H1 (cell line): ENCODE measurements at regions not wholly inside any gene's neighbourhood (a gene's known extent, or its start where the extent isn't known, plus 50 kb on each side); places are given as distances from the start of the nearest gene placed in this dataset.
"Not testable (repeated sequence)": the region's sequence is repeated elsewhere in the genome, so short reads cannot be mapped to it uniquely, and the experiment has no call there.

Source experiments
- CTCF ChIA-PET: fragments of 300-600 bp; sonication (Branson Sonifier 250); formaldehyde crosslinking; loops from one replicate; lab custom pipeline; 2021; ENCODE audit not compliant: partially characterized antibody; lab: Charles Lee
- POLR2A ChIA-PET: fragments of 300-600 bp; sonication (Branson Sonifier 250); formaldehyde crosslinking; loops from one replicate; lab custom pipeline; 2021; ENCODE audit warnings: inconsistent platforms; ENCODE audit not compliant: partially characterized antibody; lab: Charles Lee
- DNase-seq, 2 experiments: peaks; one replicate each; pipeline versions ENCODE4 v3.0.0 to v3.0.0-alpha.2; 2010 to 2022; ENCODE audit warnings: low spot score in 2 of 2, low read depth in 1 of 2, mixed read lengths in 1 of 2
- FAIRE-seq: peaks from 2 replicates; lab custom pipeline; 2011; peaks lifted over from hg19 to GRCh38; lab: Jason Lieb, UNC
- H2AFZ ChIP-seq: 2 replicates; pipeline ENCODE4 v1.8.1; 2012; ENCODE audit warnings: low read length, inconsistent platforms
- H2AK5ac ChIP-seq: 2 replicates; pipeline ENCODE4 v1.6.1; 2013; ENCODE audit warnings: low read depth, low read length
- H2BK120ac ChIP-seq: replicated peaks from 2 replicates; pipeline ENCODE3; 2013; ENCODE audit warnings: low read depth, low read length, inconsistent platforms
- H2BK12ac ChIP-seq: 2 replicates; pipeline ENCODE4 v1.6.1; 2013; ENCODE audit warnings: low read depth, low read length
- H2BK15ac ChIP-seq: 2 replicates; pipeline ENCODE4 v1.6.1; 2013; ENCODE audit warnings: low read length
- H2BK20ac ChIP-seq: 2 replicates; pipeline ENCODE4 v1.6.1; 2013; ENCODE audit warnings: low read length
- H2BK5ac ChIP-seq: 2 replicates; pipeline ENCODE4 v1.6.1; 2013; ENCODE audit warnings: low read depth, low read length
- H3K14ac ChIP-seq: 2 replicates; pipeline ENCODE4 v1.6.1; 2013; ENCODE audit warnings: inconsistent platforms; ENCODE audit not compliant: insufficient read length
- H3K18ac ChIP-seq: 2 replicates; pipeline ENCODE4 v1.6.1; 2013; ENCODE audit warnings: low read length; ENCODE audit errors: extremely low read depth
- H3K23ac ChIP-seq: 2 replicates; pipeline ENCODE4 v1.6.1; 2013; ENCODE audit warnings: inconsistent platforms; ENCODE audit not compliant: insufficient read length
- H3K23me2 ChIP-seq: 2 replicates; pipeline ENCODE4 v1.6.1; 2013; ENCODE audit warnings: low read depth, low read length
- H3K27ac ChIP-seq: 2 replicates; pipeline ENCODE4 v1.6.1; 2011; ENCODE audit warnings: low read depth, low read length, inconsistent platforms
- H3K27me3 ChIP-seq, 4 experiments: replicated peaks in 1 of 4; 1 replicate in 1 of 4; 2 replicates in 3 of 4; pipeline versions ENCODE4 v1.6.1 to v1.8.1; 2011 to 2013; ENCODE audit warnings: low read length in 3 of 4, mild to moderate bottlenecking in 3 of 4, inconsistent platforms in 2 of 4, mixed read lengths in 2 of 4, moderate library complexity in 1 of 4; ENCODE audit not compliant: control insufficient read depth in 3 of 4, insufficient read depth in 3 of 4; ENCODE audit errors: extremely low read depth in 1 of 4
- H3K36me3 ChIP-seq, 4 experiments: 2 replicates each; pipeline versions ENCODE4 v1.6.1 to v1.8.1; 2011 to 2013; ENCODE audit warnings: mild to moderate bottlenecking in 4 of 4, low read length in 3 of 4, moderate library complexity in 2 of 4, control low read depth in 1 of 4, inconsistent platforms in 1 of 4; ENCODE audit not compliant: insufficient read depth in 4 of 4, control insufficient read depth in 2 of 4
- H3K4ac ChIP-seq: replicated peaks from 2 replicates; pipeline ENCODE3; 2013; ENCODE audit warnings: low read length, low read depth, mixed read lengths, inconsistent platforms; ENCODE audit not compliant: insufficient read length
- H3K4me1 ChIP-seq, 4 experiments: replicated peaks in 1 of 4; 1 replicate in 1 of 4; 2 replicates in 3 of 4; pipeline versions ENCODE4 v1.6.1 to v1.8.1; 2011 to 2013; ENCODE audit warnings: low read length in 3 of 4, inconsistent platforms in 2 of 4, mixed read lengths in 1 of 4; ENCODE audit not compliant: insufficient read depth in 4 of 4, control insufficient read depth in 3 of 4
- H3K4me2 ChIP-seq, 2 experiments: 2 replicates each; pipeline versions ENCODE4 v1.6.1 to v1.8.1; 2011 to 2013; ENCODE audit warnings: low read depth in 2 of 2, low read length in 2 of 2, control low read depth in 1 of 2, inconsistent platforms in 1 of 2, mild to moderate bottlenecking in 1 of 2; ENCODE audit not compliant: insufficient read depth in 1 of 2
- H3K4me3 ChIP-seq, 4 experiments: fragments of 200-600, 300-600 bp in 1 of 4; sonication (generic), shearing (Covaris generic), sonication (Bioruptor Twin) in 1 of 4; 2 replicates each; pipeline versions ENCODE4 v1.5.1 to v1.8.1; 2011 to 2016; ENCODE audit warnings: low read length in 4 of 4, low read depth in 3 of 4, control low read depth in 2 of 4, inconsistent platforms in 2 of 4, mild to moderate bottlenecking in 2 of 4, mixed read lengths in 1 of 4, moderate library complexity in 1 of 4; ENCODE audit not compliant: insufficient read depth in 2 of 4; ENCODE audit errors: extremely low read depth in 1 of 4
- H3K56ac ChIP-seq: replicated peaks from 2 replicates; pipeline ENCODE3; 2013; ENCODE audit warnings: low read depth, mild to moderate bottlenecking, mixed read lengths, low read length, inconsistent platforms; ENCODE audit not compliant: insufficient read length
- H3K79me1 ChIP-seq: 2 replicates; pipeline ENCODE4 v1.6.1; 2013; ENCODE audit warnings: low read depth, low read length, control low read depth
- H3K79me2 ChIP-seq, 2 experiments: 2 replicates each; pipeline versions ENCODE4 v1.6.1 to v1.8.1; 2012 to 2013; ENCODE audit warnings: low read length in 2 of 2, mild to moderate bottlenecking in 2 of 2, inconsistent platforms in 1 of 2; ENCODE audit not compliant: insufficient read depth in 2 of 2, control insufficient read depth in 1 of 2
- H3K9ac ChIP-seq, 4 experiments: replicated peaks in 1 of 4; 1 replicate in 1 of 4; 2 replicates in 3 of 4; pipeline versions ENCODE4 v1.6.1 to v1.8.1; 2011 to 2013; ENCODE audit warnings: low read depth in 3 of 4, low read length in 3 of 4, control low read depth in 2 of 4, mild to moderate bottlenecking in 2 of 4, moderate library complexity in 2 of 4, inconsistent platforms in 1 of 4; ENCODE audit errors: extremely low read depth in 1 of 4
- H3K9me3 ChIP-seq, 2 experiments: 2 replicates each; pipeline versions ENCODE4 v1.6.1 to v1.8.1; 2012 to 2013; ENCODE audit warnings: mild to moderate bottlenecking in 2 of 2, moderate library complexity in 2 of 2, control low read depth in 1 of 2, inconsistent platforms in 1 of 2, low read depth in 1 of 2, low read length in 1 of 2, mixed read lengths in 1 of 2; ENCODE audit not compliant: insufficient read depth in 2 of 2
- H4K20me1 ChIP-seq, 2 experiments: replicated peaks in 1 of 2; 2 replicates each; pipeline versions ENCODE3 to v1.8.1; 2011 to 2013; ENCODE audit warnings: inconsistent platforms in 2 of 2, low read length in 2 of 2, mild to moderate bottlenecking in 1 of 2; ENCODE audit not compliant: insufficient read depth in 2 of 2, control insufficient read depth in 1 of 2
- H4K5ac ChIP-seq: 2 replicates; pipeline ENCODE4 v1.6.1; 2013; ENCODE audit warnings: low read length, low read depth, mixed read lengths, inconsistent platforms; ENCODE audit not compliant: insufficient read length
- H4K8ac ChIP-seq: 2 replicates; pipeline ENCODE4 v1.8.0; 2013; ENCODE audit warnings: mild to moderate bottlenecking, moderate library complexity, low read length, inconsistent platforms; ENCODE audit not compliant: insufficient read depth; ENCODE audit errors: extremely low read depth
- H4K91ac ChIP-seq: replicated peaks from 2 replicates; pipeline ENCODE3; 2013; ENCODE audit warnings: low read length, mixed read lengths, inconsistent platforms; ENCODE audit not compliant: insufficient read length
- WGBS, 2 experiments: shearing (Covaris generic) in 1 of 2; methylation state at CpG; one replicate each; pipeline versions ENCODE4 v1.1.6 to v1.1.7; 2013 to 2015; ENCODE audit warnings: low lambda C conversion rate in 2 of 2, mixed read lengths in 2 of 2, inconsistent platforms in 1 of 2, low coverage in 1 of 2, missing lambda C conversion rate in 1 of 2; ENCODE audit not compliant: insufficient replicate concordance in 2 of 2, insufficient coverage in 1 of 2, insufficient read length in 1 of 2; ENCODE audit errors: extremely low coverage in 1 of 2, missing lambda C conversion rate in 1 of 2; 5-methylcytosine and 5-hydroxymethylcytosine counted together

GRCh38 chr1:68923475-68924088 lies 426.7 kb upstream of the DEPDC1 start:
- H4K8ac ChIP-seq, H2BK5ac ChIP-seq, H3K9me3 ChIP-seq, H3K36me3 ChIP-seq, H4K5ac ChIP-seq, H3K4me2 ChIP-seq, H3K79me1 ChIP-seq, H4K20me1 ChIP-seq, H3K9ac ChIP-seq, H3K4me3 ChIP-seq, H2BK20ac ChIP-seq, H2AK5ac ChIP-seq, FAIRE-seq, H3K27me3 ChIP-seq, H3K4ac ChIP-seq, H3K4me1 ChIP-seq, H3K14ac ChIP-seq, H3K56ac ChIP-seq, H3K27ac ChIP-seq, H2BK120ac ChIP-seq, CTCF ChIA-PET, H3K23ac ChIP-seq, H4K91ac ChIP-seq, H2AFZ ChIP-seq, H3K79me2 ChIP-seq, H3K18ac ChIP-seq, H2BK15ac ChIP-seq, H3K23me2 ChIP-seq: not testable (repeated sequence)
- H2BK12ac ChIP-seq = 0 out of 2 replicates have a peak overlapping the region, but pooled peaks have one; percentile 63
- POLR2A ChIA-PET = interaction anchor here (0.6 kb wide), 1 partner anchor 418 kb away, joined by 3 read pairs; no protein-coding TSS in a partner anchor
- 90% methylated on average over 27 of the region's 30 CpGs; no CpG with 5 or more reads in 1 of the 2 experiments for WGBS, 2 experiments
- DNase-seq = peak in 1 of 2 experiments; percentile 50
